T-helper 1 cell treated with Interleukin-12 subunit alpha and Interleukin-12 subunit beta and Interleukin-4 antibody, amounts not matched to agents 30 ng/mL and 1 ng/mL, for 36 hours (primary cell): ENCODE measurements at regions not wholly inside any gene's neighbourhood (a gene's known extent, or its start where the extent isn't known, plus 50 kb on each side); places are given as distances from the start of the nearest gene placed in this dataset.

Experiments used
- intact Hi-C: fragments of 100-400 bp; cut with micrococcal nuclease; formaldehyde crosslinking; loops from one replicate; pipeline ENCODE4 v1.15.1; 2024

DNA sequence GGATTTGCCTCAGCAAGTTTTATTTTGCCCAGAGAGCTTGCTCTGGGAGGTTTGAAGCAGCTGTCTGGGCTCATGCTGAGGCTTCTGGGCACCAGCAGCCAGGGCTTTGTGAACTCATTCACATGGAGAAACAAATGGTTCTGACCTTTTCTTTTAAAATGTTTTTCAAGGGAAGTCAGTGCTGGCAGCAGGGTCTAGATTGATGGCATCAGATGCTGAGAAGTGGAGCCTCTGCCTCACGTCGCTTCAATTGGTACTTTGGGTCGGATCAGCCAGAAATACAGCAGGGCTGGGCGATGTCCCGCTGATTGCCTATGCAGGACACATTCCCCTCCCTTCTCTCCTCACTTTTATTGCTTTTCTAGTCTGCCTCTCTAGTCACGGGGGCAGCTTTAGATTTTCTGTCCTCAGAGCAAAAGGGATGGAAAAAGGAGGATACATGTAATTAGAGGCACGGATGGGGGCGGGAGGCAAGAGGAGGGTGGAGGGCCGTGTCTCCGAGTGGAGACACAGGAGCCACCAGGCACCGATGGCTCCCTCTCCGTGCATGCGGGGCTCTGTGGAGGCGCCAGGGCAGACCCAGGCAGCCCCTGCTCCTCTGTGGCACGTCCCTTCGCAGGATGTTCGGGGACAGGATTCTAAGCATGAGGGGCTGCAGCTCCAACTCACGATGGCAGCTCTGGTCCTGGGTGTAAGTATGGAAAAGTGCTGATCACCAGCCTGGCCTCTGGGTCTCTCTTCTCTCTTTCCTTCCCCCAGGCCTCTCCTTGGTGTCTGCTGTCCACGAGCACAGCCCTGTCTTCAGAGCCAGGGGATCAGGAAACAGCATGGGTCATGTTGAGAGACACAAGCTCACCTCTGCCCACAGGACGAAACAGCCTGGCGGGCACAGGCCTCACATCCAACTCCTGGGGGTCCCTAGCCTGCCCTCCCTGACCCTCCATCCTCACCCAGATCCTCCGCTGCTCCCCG lies 116.1 kb downstream of the FAM43A start:
- intact Hi-C loops = no loop called here

DNA sequence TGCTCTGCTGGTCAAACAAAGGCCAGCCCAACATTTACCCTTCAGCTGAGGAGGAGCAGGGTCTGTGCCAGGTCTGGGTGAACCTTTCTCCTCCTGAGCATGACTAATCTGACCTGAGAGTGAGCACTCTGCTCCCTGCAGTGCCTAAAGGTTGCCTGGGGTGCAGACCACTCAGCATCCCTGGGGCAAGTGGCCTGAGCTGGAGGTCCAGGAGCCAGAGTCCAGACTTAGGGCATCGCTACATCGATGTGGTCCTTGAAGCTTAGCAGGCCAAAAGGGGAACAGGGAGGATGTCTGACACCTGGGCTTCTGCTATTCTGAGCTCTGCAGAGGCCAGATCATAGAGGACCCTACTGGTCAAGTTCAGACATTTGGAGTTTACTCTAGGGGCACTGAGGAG lies 119.1 kb downstream of the FAM43A start:
- intact Hi-C loops = no loop called here

GRCh38 chr3:194805546-194805945 lies 119.9 kb downstream of the FAM43A start:
- intact Hi-C loops = no loop called here

- intact Hi-C loops = no loop called here
These were observed 121.4 kb downstream of the FAM43A start for GRCh38 chr3:194806991-194807630.

GRCh38 chr3:194808640-194809097 lies 123.0 kb downstream of the FAM43A start:
- intact Hi-C loops = no loop called here

DNA sequence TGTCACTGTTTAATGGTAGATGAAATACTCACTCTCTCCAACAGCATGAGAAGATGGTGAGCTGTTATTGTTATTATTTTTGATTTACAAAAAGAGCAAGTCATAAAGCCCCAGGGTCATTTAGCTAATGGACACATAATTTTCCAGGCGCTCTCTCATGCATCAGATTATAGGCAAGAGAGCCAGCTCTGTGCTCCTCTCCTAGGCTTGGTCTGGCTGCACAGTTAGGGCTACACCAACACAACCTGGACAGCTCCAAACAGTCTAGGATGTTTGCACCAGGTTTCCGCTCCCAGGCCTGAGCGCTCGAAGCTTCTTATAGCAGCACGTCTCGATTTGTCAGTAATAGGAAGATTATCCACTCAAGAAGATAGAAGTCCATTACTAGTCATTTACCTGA lies 123.7 kb downstream of the FAM43A start:
- intact Hi-C loops = no loop called here

DNA sequence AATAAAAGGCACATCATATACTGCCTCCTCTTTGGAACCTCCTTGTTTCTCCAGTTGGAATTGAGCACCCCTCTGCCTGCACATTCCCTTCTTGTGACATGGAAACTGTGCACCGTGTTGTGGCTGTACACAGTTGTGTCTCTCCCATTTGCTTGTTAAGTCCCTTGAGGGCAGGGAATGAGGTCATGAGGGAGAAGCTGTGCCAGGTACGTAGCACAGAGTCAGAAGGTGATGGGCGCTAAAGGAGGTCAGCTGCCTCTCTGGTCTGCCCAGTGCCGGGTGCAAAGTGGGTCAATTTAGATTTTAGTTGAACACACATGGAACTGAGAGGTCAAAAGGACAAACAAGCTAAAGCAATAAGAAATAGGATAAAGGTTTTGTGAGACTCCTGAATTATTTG lies 124.4 kb downstream of the FAM43A start:
- intact Hi-C loops = no loop called here

GRCh38 chr3:194811118-194811517 lies 125.4 kb downstream of the FAM43A start:
- intact Hi-C loops = no loop called here

GRCh38 chr3:194812176-194812575 lies 126.5 kb downstream of the FAM43A start:
- intact Hi-C loops = no loop called here

GRCh38 chr3:194814878-194815357 lies 129.2 kb downstream of the FAM43A start:
- intact Hi-C loops = no loop called here

GRCh38 chr3:194816748-194817591 lies 131.3 kb downstream of the FAM43A start:
- intact Hi-C loops = no loop called here

DNA sequence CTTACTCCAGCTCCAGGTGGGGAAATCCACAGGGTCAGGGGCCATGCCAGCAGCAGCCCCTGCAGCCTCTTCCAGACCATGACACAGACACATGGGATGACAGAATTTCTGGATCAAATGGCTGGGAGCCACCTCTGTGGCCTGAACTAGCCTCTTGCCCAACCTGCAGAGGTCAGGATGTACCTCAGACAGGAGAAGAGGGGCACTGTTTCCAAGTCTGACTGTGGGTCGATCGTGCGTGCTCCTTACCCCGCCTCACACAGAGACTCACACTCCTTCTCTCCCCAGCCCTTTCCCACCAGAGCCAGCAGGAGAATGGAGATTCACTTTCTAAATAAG lies 131.9 kb downstream of the FAM43A start:
- intact Hi-C loops = no loop called here

DNA sequence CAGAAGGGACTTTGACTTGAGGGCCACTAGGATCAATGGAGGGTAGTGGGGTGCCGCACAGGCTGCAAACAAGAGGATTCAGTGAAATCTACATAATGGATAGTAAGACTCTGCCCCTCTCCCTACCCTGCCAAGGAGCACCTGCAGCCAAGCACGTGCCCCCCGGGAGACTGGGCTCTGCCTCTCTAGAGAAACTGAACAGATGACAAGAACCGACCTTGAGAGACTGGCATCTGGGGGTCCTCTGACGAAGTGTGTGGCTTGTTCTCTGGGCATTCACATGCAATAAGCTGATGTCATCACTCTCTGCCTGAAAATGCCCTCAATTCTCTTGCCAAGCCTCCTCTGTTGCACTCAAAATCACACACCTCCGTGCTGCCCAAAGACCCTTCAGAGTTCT lies 132.3 kb downstream of the FAM43A start:
- intact Hi-C loops = no loop called here

DNA sequence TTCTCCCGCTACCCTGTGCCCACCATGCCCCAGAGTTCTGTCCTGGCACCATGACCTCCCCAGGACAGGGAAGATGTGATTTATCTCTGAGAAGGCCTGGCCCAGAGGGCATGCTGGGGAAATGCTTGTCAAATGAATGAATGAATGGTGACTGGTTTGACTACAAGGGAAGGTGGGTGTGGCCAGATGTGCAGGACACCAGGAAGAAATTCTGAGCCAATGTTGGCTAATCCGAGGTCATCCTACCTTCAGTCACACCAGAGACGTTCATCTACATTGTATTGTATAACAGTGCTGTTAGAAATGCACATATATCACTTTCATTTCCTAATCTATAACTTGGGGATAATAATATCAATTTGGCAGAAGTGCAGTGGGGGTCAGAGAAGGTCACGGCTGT lies 138.4 kb downstream of the FAM43A start:
- intact Hi-C loops = no loop called here

- intact Hi-C loops = no loop called here
These were observed 139.0 kb downstream of the FAM43A start for GRCh38 chr3:194824701-194825111.

DNA sequence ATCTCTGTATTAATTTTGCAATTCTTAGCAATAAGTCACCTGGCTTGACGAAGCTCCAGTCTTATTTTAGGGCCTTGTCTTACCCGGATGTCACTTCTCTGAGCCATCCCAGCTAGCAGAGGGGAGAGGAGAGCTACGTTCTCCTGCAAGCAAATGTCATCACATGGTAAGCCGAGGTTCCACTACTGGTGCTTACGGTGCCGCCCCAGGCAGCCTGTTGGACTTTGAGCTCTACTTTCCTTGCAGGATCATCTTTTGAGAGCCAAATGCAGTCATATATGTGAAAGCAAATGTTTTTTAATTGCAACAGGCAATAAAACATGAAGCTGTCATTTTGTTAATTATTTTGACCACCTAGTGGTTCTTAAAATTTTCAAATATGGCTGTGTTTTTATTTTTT lies 140.9 kb downstream of the FAM43A start:
- intact Hi-C loops = no loop called here

- intact Hi-C loops = no loop called here
These were observed 141.8 kb downstream of the FAM43A start for GRCh38 chr3:194827486-194827885.

DNA sequence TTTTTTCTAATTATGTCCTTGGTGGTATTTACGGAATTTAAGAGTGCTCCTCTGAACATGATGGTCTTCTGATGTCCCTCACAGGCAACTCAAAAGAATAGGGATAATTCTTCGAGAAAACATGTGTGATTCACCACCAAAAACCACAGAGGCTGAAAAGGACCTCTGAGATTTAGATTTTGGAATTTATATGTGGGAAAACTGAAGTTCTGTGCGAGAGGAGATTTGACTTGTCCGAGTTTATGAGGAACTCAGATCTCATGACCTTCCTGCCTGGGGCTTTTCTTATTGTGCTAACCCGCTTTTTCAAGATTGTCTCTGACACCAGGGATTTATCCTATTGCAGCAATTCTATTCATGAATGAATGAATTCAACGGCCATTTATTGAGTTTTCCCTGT lies 142.4 kb downstream of the FAM43A start:
- intact Hi-C loops = no loop called here

- intact Hi-C loops = no loop called here
These were observed 143.2 kb downstream of the FAM43A start for GRCh38 chr3:194828926-194829325.

DNA sequence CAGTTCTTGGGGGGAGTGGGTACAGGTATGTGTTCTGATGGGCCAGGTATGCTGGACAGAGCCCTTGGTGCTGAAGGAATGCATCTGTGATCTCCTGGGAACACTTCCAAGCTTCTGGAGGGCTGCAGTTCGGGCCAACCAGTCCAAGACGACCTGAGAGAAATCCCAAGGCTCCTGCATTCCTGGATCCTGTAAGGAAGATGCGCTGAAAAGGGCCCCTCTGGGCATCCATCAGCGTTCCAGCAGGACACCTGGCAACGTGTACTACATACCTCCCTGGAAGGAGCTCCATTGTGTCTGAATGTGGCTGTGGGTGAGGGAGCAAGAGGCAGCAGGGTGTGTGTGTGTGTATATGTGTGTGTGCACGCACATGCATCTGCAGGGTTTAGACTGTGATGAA lies 144.7 kb downstream of the FAM43A start:
- intact Hi-C loops = no loop called here

- intact Hi-C loops = no loop called here
These were observed 145.3 kb downstream of the FAM43A start for GRCh38 chr3:194830978-194831377.
